ENCODE measurements at regions not wholly inside any gene's neighbourhood (a gene's known extent, or its start where the extent isn't known, plus 50 kb on each side); places are given as distances from the start of the nearest gene placed in this dataset.
A peak's percentile ranks its signal among the peaks of the same experiment; 100 is the strongest.

DNA sequence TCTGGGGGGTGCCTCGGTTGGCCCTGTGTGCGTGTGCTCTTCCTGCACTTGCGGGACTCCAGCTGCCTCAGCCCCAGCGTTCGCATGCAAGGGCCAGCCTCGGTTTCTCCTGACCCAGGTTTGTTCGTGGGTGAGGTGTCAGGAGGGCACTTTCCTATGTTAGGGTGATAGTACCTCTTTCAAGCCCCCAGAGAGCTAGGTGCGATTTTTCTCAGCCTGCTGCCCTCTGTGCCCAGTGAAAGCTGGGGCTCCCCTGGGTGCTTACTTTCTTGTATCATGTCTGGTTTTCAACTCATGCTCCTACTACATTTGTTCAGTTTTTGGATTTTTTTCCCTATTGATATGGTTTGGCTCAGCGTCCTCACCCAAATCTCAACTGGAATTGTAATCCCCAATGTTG is 289.2 kb downstream of the TEX29 start:
- Mint-ChIP-seq H3K27ac (ENCODE audit: unreplicated experiment) (no peak overlapping the region), H3K4me3 (ENCODE audit: unreplicated experiment) (no peak overlapping the region), H3K4me1 (ENCODE audit: unreplicated experiment) (peaks cover 19% of the 10 kb centered on the region), H3K9me3 (ENCODE audit: unreplicated experiment) (no peaks in the 10 kb centered on the region), H3K36me3 (ENCODE audit: low read depth, unreplicated experiment) (no peaks in the 10 kb centered on the region), H3K27me3 (ENCODE audit: unreplicated experiment) (peaks cover 7% of the 10 kb centered on the region)
- TF ChIP-seq, protein P1, sequence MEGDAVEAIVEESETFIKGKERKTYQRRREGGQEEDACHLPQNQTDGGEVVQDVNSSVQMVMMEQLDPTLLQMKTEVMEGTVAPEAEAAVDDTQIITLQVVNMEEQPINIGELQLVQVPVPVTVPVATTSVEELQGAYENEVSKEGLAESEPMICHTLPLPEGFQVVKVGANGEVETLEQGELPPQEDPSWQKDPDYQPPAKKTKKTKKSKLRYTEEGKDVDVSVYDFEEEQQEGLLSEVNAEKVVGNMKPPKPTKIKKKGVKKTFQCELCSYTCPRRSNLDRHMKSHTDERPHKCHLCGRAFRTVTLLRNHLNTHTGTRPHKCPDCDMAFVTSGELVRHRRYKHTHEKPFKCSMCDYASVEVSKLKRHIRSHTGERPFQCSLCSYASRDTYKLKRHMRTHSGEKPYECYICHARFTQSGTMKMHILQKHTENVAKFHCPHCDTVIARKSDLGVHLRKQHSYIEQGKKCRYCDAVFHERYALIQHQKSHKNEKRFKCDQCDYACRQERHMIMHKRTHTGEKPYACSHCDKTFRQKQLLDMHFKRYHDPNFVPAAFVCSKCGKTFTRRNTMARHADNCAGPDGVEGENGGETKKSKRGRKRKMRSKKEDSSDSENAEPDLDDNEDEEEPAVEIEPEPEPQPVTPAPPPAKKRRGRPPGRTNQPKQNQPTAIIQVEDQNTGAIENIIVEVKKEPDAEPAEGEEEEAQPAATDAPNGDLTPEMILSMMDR (IDR thresholded peaks at IDR 0.05; ENCODE audit: unreplicated experiment), result no peak
- no peak for DNase-seq (ENCODE audit: low spot score)

DNA sequence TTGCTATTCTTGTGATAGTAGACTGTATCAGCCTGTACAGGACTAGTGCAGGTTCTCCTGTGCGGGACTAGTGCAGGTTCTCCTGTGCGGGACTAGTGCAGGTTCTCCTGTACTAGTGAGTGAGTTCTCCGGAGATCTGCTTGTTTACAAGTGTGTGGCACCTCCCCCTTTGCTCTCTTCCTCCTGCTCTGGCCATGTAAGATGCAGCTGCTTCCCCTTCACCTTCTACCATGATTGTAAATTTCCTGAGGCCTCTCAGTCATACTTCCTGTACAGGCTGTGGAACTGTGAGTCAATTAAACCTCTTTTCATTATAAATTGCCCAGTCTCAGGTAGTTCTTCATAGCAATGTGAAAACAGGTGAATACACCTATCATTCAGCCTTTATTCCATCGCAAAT is 289.6 kb downstream of the TEX29 start:
- TF ChIP-seq, protein P1 (IDR thresholded peaks at IDR 0.05; ENCODE audit: unreplicated experiment), result no peak
- H3K36me3 Mint-ChIP-seq (ENCODE audit: low read depth, unreplicated experiment), result no peaks in the 10 kb centered on the region
- H3K4me1 Mint-ChIP-seq (ENCODE audit: unreplicated experiment), result peaks cover 19% of the 10 kb centered on the region
- DNase-seq (ENCODE audit: low spot score), result peak; percentile 29
- H3K27ac Mint-ChIP-seq (ENCODE audit: unreplicated experiment), result peak overlapping the region; percentile 92
- peak overlapping the region; percentile 0 for H3K4me3 Mint-ChIP-seq (ENCODE audit: unreplicated experiment)
- peaks cover 7% of the 10 kb centered on the region for H3K27me3 Mint-ChIP-seq (ENCODE audit: unreplicated experiment)
- H3K9me3 Mint-ChIP-seq (ENCODE audit: unreplicated experiment), result no peaks in the 10 kb centered on the region

DNA sequence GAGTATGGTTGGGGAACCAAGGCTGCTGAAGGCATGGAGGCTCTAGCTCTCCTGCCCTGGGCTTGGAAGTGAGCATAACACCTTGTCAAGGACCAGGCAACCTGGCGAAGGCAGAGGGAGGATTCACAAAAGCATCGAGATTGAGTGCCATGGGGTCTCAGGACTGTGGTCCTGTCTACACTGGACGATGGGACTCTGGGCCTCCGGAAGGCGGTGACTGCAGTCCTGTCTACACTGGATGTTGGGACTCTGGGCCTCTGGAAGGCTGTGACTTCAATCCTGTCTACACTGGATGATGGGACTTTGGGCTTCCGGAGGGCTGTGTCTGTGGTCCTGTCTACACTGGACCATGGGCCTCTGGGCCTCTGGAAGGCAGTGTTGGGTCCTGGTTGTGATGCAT is 290.4 kb downstream of the TEX29 start:
- Mint-ChIP-seq H3K27ac (ENCODE audit: unreplicated experiment) (peak overlapping the region; percentile 92), H3K36me3 (ENCODE audit: low read depth, unreplicated experiment) (no peaks in the 10 kb centered on the region), H3K9me3 (ENCODE audit: unreplicated experiment) (no peaks in the 10 kb centered on the region), H3K27me3 (ENCODE audit: unreplicated experiment) (peaks cover 7% of the 10 kb centered on the region), H3K4me1 (ENCODE audit: unreplicated experiment) (peaks cover 19% of the 10 kb centered on the region), H3K4me3 (ENCODE audit: unreplicated experiment) (peak overlapping the region; percentile 0)
- DNase-seq (ENCODE audit: low spot score), result no peak
- TF ChIP-seq, protein P1 (IDR thresholded peaks at IDR 0.05; ENCODE audit: unreplicated experiment), result no peak

DNA sequence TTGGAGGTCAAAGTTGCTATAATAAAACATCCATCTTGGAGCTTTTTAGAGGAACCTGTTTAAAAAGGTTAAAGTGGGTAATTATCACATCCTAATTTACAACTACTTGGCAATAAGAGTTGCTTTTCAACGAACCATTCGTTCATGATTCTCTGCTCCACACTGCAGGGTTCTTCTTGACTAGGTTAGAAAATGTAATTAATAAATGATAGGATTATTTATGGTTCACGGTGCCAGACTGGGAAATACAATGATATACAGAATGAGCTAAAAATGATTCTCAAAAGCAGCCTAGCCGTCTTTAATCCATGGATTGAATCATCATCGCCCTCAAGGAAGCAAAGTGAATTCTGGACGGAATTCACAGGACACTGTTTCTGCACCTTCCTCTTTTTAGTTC is 291.2 kb downstream of the TEX29 start:
- DNase-seq (ENCODE audit: low spot score), result no peak
- Mint-ChIP-seq H3K27ac (ENCODE audit: unreplicated experiment) (no peak overlapping the region), H3K4me3 (ENCODE audit: unreplicated experiment) (no peak overlapping the region), H3K9me3 (ENCODE audit: unreplicated experiment) (no peaks in the 10 kb centered on the region), H3K27me3 (ENCODE audit: unreplicated experiment) (peaks cover 7% of the 10 kb centered on the region), H3K36me3 (ENCODE audit: low read depth, unreplicated experiment) (no peaks in the 10 kb centered on the region), H3K4me1 (ENCODE audit: unreplicated experiment) (peaks cover 19% of the 10 kb centered on the region)
- TF ChIP-seq, protein P1 (IDR thresholded peaks at IDR 0.05; ENCODE audit: unreplicated experiment), result no peak

DNA sequence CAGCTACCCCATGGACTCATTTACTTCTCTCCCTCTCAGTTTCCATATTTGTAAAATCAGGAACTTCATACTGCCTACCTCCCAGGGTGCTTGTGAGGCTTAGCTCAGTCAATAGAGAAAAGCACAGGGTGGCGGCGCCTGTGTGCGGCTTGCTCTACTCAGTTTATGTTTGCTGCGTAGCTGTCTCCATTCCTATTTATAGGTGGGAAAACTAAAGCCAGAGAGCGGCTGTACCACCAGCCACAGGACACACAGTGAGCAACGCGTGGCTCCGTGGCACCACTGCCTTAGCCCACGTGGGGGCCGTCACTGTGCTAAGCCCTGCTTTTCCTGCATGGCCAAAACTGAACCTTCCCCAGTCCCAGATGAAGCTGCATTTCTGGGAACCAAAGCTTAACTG is 292.4 kb downstream of the TEX29 start:
- no peaks in the 10 kb centered on the region for H3K9me3 Mint-ChIP-seq (ENCODE audit: unreplicated experiment)
- no peaks in the 10 kb centered on the region for H3K36me3 Mint-ChIP-seq (ENCODE audit: low read depth, unreplicated experiment)
- TF ChIP-seq, protein P1 (IDR thresholded peaks at IDR 0.05; ENCODE audit: unreplicated experiment), result no peak
- H3K4me1 Mint-ChIP-seq (ENCODE audit: unreplicated experiment), result peaks cover 19% of the 10 kb centered on the region
- no peak overlapping the region for H3K27ac Mint-ChIP-seq (ENCODE audit: unreplicated experiment)
- H3K4me3 Mint-ChIP-seq (ENCODE audit: unreplicated experiment), result no peak overlapping the region
- no peak for DNase-seq (ENCODE audit: low spot score)
- peaks cover 7% of the 10 kb centered on the region for H3K27me3 Mint-ChIP-seq (ENCODE audit: unreplicated experiment)
